GM21390 (cell line): ENCODE measurements at regions not wholly inside any gene's neighbourhood (a gene's known extent, or its start where the extent isn't known, plus 50 kb on each side); places are given as distances from the start of the nearest gene placed in this dataset.
"Not testable (repeated sequence)": the region's sequence is repeated elsewhere in the genome, so short reads cannot be mapped to it uniquely, and the experiment has no call there.

Experiments used
- ATAC-seq: cut with Tn5 transposase; IDR thresholded peaks from one replicate; pipeline ENCODE4 v1.9.1; 2021; ENCODE audit not compliant: unreplicated experiment

GRCh38 chr6:86283596-86283995 lies 640.9 kb upstream of the SYNCRIP start:
- not testable (repeated sequence) for ATAC-seq

DNA sequence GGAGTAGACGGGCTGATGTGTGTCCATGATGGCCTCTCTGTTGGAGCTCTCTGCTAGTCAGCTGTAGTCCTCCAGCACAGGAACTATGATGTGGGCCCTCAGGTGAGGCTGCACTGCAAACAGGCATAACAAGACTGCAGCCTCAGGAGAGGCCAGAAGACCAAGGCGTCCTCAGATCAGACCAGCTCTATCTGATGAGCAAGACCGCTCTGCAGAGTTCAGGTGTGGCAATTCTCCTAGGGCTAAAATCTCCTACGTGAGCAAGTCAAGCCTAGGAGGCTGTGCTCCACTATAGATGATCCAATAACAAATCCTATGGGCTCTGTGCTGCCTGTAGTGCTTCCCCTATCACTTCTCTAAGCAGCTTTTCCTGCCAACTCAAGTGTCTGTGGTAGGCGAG lies 633.4 kb upstream of the SYNCRIP start:
- no peak for ATAC-seq

- no peak for ATAC-seq
Measured at GRCh38 chr6:86273936-86274335, 631.2 kb upstream of the SYNCRIP start.

DNA sequence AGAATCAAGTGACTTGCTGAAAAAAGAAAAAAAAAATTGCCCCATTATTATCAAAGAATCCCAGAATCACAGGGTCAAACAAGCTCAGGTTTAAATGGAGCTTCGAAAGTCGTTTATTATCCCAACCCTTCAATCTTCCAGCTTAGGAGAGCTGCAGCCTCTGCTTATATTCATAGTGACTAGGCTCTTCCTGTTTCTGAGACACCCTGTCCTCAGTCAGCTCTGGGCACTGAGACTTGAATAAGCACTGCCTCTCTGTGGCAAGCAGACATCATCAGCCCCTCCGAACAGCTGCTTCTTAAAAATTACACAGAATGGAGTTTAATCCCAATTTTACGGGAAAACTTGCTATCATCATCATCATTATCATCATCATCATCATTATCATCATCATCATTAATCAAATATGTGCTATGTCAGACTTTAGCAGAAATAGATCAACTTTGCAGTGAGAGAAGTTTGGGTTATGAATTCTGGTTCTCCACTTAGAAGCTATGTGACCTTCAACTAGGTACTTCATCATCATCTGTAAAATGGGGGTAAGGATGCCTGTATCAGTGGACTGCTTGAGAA lies 614.0 kb upstream of the SYNCRIP start:
- no peak for ATAC-seq

- ATAC-seq: no peak
Measured at GRCh38 chr6:86255973-86256372, 613.3 kb upstream of the SYNCRIP start.

- no peak for ATAC-seq
Measured at GRCh38 chr6:86251106-86251505, 608.4 kb upstream of the SYNCRIP start.

GRCh38 chr6:86217906-86218305 lies 575.2 kb upstream of the SYNCRIP start:
- ATAC-seq: no peak

- no peak for ATAC-seq
Measured at GRCh38 chr6:86215323-86215722, 572.6 kb upstream of the SYNCRIP start.

- no peak for ATAC-seq
Measured at GRCh38 chr6:86205980-86206379, 563.3 kb upstream of the SYNCRIP start.

GRCh38 chr6:86203044-86203443 lies 560.4 kb upstream of the SYNCRIP start:
- no peak for ATAC-seq

DNA sequence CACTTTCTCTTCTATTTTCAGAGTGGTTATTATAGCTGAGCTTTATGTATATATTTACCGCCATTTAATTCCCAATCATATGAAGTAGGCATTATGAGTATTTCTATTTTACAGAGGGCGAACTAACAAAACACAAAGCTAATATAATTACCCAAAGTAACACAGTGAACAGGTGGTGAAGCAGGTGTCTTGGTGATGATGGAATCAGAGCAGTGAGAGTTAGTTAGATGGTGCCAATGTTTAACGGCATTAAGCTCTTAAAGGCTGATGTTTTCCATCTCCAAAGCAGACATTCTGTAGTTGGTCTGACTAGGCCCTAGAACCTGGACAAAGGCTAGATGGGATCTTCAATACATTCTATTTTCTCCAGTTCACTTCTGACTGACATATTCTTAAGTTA lies 551.1 kb upstream of the SYNCRIP start:
- ATAC-seq: no peak

GRCh38 chr6:86192123-86192522 lies 549.4 kb upstream of the SYNCRIP start:
- peak; percentile 89 for ATAC-seq

- not testable (repeated sequence) for ATAC-seq
Measured at GRCh38 chr6:86175149-86175548, 532.5 kb upstream of the SYNCRIP start.

DNA sequence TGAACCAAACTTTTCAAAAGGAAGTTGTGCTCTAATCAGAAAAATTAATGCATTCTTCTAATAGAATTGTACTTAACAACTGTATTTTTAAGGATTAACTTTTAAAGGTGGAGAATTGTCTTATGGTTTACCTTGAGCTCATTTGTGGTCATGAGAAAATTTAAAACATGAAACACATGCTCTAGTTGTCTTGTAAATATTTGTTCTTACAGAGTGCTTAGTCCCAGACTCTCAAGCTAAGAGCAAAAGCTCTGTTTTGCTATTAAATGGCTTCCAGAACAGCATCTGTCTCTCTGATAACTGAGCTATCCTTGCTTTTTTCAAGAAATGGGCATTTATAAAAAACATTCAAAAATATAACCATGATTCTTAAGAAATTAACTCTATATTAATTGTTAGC lies 512.2 kb upstream of the SYNCRIP start:
- ATAC-seq: no peak

DNA sequence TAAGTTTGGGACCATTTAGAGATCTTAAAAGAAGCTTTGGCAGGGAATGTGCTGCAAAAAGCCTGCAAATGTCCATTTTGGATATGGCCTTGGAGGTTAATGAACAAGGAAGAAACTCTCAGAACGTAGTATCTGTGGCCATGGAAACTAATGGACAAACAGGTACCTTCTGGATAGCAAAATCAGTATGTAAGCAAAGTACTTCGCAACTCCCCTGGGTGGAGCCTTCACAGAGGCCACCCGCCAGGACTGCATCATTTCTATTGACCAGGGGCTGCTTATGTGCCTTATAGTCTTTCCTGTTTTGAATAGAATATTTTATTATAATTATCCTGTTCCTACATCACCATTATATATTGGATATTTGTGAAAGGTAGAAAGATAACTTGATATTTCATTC lies 510.8 kb upstream of the SYNCRIP start:
- no peak for ATAC-seq

GRCh38 chr6:86152546-86152945 lies 509.9 kb upstream of the SYNCRIP start:
- no peak for ATAC-seq

GRCh38 chr6:86148586-86148985 lies 505.9 kb upstream of the SYNCRIP start:
- ATAC-seq: no peak

DNA sequence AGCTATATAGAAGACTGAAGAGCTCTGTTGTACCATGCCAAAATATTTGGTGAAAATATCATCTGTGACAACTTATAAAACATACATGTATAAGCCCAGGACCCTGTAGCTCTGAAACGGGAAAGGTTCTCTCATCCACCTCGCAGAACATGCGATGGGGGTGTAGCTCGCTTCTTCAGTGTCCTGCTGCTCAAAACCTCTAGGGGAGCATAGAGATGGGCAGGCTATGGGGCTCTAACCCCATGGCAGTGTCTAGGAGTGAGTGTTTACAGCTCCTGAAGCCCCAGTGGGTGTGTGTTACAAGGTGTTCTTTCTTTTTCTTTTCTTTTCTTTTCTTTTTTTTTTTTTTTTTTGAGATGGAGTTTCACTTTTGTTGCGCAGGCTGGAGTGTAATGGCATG lies 505.2 kb upstream of the SYNCRIP start:
- ATAC-seq: no peak

DNA sequence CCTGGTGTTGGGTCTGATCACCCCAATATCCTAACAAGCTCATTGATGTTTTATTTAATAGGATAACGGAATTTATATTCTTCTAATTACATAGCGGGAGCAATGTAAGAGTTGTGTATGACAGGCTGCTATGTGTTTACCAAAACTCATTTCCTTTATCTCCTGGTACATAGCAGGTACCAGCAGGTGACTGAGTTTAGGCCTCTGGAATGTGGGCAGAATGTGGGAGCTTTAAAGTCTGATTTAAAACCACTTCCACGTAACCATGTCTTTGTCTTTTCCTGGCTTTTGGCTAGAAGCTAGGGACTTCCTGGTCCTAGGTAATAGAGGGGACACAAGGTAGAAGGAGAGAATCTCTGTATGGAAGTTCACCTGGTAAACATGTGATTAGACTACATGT lies 504.6 kb upstream of the SYNCRIP start:
- no peak for ATAC-seq

DNA sequence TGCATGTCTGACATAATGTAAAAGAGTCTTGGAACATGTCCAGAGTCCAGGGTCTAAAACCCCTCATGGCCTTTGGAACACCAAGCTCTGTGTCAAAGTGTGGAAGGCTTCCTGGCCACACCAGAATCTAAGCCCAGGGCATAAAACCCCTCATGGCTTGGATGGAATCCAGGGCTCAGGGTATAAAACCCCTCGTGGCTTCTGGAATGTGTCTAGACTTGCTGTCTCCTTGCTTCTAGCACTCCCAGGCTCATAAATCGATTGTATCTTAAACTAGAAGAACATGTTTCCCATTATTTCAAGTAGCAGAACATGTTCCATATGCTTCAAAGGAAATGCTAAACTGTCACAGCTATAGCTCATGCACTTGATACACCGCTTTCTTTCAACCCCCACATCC lies 504.1 kb upstream of the SYNCRIP start:
- not testable (repeated sequence) for ATAC-seq

- ATAC-seq: no peak
Measured at GRCh38 chr6:86142326-86142725, 499.6 kb upstream of the SYNCRIP start.

DNA sequence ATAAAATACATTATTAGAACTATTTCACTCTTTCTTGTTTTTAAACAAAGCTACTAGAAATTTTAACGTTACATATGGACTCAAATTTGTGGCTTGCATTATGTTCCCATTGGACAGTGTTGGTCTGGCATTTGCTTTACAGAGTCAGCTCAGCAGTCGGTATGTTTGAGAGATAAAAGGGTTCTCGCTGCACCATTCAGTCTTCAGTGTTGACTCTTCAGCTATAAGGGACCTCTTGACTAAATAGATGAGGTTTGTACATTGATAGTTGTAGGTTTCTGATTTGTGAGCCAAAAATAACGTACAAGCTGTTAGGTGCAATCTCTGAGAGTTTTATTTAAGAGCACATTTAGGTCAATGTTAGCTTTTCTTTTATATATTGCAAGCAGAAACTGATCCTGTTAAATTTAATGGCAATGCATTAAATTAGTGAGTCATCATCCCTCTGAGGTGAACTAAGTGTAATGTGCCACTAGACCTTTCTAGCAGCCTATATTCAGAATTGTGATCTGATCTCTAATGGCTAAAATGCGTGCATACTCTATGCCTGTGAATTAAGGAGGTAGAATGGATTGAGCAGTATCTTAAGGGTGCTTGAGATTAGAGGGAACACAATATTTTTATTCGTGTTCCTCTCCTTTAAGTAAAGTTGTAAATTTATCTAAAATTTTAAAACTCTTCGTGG lies 485.6 kb upstream of the SYNCRIP start:
- ATAC-seq: no peak

- no peak for ATAC-seq
Measured at GRCh38 chr6:86122086-86122485, 479.4 kb upstream of the SYNCRIP start.
